ENCODE measurements at regions not wholly inside any gene's neighbourhood (a gene's known extent, or its start where the extent isn't known, plus 50 kb on each side); places are given as distances from the start of the nearest gene placed in this dataset.

- DNase-seq (ENCODE audit: low read depth in 2 of 2) = peak; percentile 61 to 73
Observed at GRCh38 chr3:194769020-194769643, 83.4 kb downstream of the FAM43A start.

- DNase-seq (ENCODE audit: low read depth in 2 of 2) = no peak
Observed at GRCh38 chr3:194772241-194773000, 86.7 kb downstream of the FAM43A start.

- DNase-seq (ENCODE audit: low read depth in 2 of 2) = no peak
Observed at GRCh38 chr3:194773216-194773615, 87.5 kb downstream of the FAM43A start.

- no peak for DNase-seq (ENCODE audit: low read depth in 2 of 2)
Observed at GRCh38 chr3:194773771-194774455, 88.2 kb downstream of the FAM43A start.

GRCh38 chr3:194775266-194775665 is 89.6 kb downstream of the FAM43A start:
- DNase-seq (ENCODE audit: low read depth in 2 of 2) = no peak

GRCh38 chr3:194775731-194776130 is 90.0 kb downstream of the FAM43A start:
- no peak for DNase-seq (ENCODE audit: low read depth in 2 of 2)

GRCh38 chr3:194777729-194778128 is 92.0 kb downstream of the FAM43A start:
- no peak for DNase-seq (ENCODE audit: low read depth in 2 of 2)

GRCh38 chr3:194779729-194780224 is 94.1 kb downstream of the FAM43A start:
- no peak for DNase-seq (ENCODE audit: low read depth in 2 of 2)

GRCh38 chr3:194780706-194781105 is 95.0 kb downstream of the FAM43A start:
- DNase-seq (ENCODE audit: low read depth in 2 of 2) = no peak

GRCh38 chr3:194781617-194782016 is 95.9 kb downstream of the FAM43A start:
- no peak for DNase-seq (ENCODE audit: low read depth in 2 of 2)

- no peak for DNase-seq (ENCODE audit: low read depth in 2 of 2)
Observed at GRCh38 chr3:194782698-194783404, 97.2 kb downstream of the FAM43A start.

- DNase-seq (ENCODE audit: low read depth in 2 of 2) = no peak
Observed at GRCh38 chr3:194784361-194784760, 98.7 kb downstream of the FAM43A start.

- DNase-seq (ENCODE audit: low read depth in 2 of 2) = no peak
Observed at GRCh38 chr3:194785315-194785714, 99.6 kb downstream of the FAM43A start.

- no peak for DNase-seq (ENCODE audit: low read depth in 2 of 2)
Observed at GRCh38 chr3:194787072-194787471, 101.4 kb downstream of the FAM43A start.

GRCh38 chr3:194787650-194788049 is 102.0 kb downstream of the FAM43A start:
- no peak for DNase-seq (ENCODE audit: low read depth in 2 of 2)

GRCh38 chr3:194792368-194792767 is 106.7 kb downstream of the FAM43A start:
- no peak for DNase-seq (ENCODE audit: low read depth in 2 of 2)

- no peak for DNase-seq (ENCODE audit: low read depth in 2 of 2)
Observed at GRCh38 chr3:194797555-194798250, 112.0 kb downstream of the FAM43A start.

- DNase-seq (ENCODE audit: low read depth in 2 of 2) = no peak
Observed at GRCh38 chr3:194798486-194798885, 112.8 kb downstream of the FAM43A start.

- DNase-seq (ENCODE audit: low read depth in 2 of 2) = no peak
Observed at GRCh38 chr3:194800002-194800401, 114.3 kb downstream of the FAM43A start.

- DNase-seq (ENCODE audit: low read depth in 2 of 2) = no peak
Observed at GRCh38 chr3:194801461-194802432, 116.1 kb downstream of the FAM43A start.

Measured in stimulated activated CD8-positive, alpha-beta memory T cell treated with anti-CD3 and anti-CD28 coated beads, Interleukin-7, amount 100 ng/mL, for 1 hour (primary cell).